B cell (primary cell): ENCODE measurements at regions not wholly inside any gene's neighbourhood (a gene's known extent, or its start where the extent isn't known, plus 50 kb on each side); places are given as distances from the start of the nearest gene placed in this dataset.

Experiments used
- ATAC-seq: fragments of 200-7000 bp; cut with Tn5 transposase; one replicate; pipeline ENCODE4 v1.10.0; 2021; ENCODE audit warnings: low read depth, mild to moderate bottlenecking, moderate number of reproducible peaks, moderate library complexity
- CTCF ChIA-PET: fragments of 350-600 bp; sonication (Branson Sonifier 250); formaldehyde crosslinking; loops from one replicate; lab custom pipeline; 2021; ENCODE audit warnings: antibody characterized with exemption, inconsistent platforms; lab: Charles Lee
- POLR2A ChIA-PET: fragments of 350-600 bp; sonication (Branson Sonifier 250); formaldehyde crosslinking; loops from one replicate; lab custom pipeline; 2021; ENCODE audit warnings: antibody characterized with exemption; lab: Charles Lee
- DNase-seq: peaks from one replicate; pipeline ENCODE4 v3.0.0; 2013
- H2AFZ ChIP-seq: 2 replicates; pipeline ENCODE4 v1.6.1; 2012; ENCODE audit warnings: mild to moderate bottlenecking, low read depth, low read length; ENCODE audit not compliant: insufficient read depth, poor library complexity, severe bottlenecking
- H3K27ac ChIP-seq, 2 donors: 1 replicate in 1 of 2; 2 replicates in 1 of 2; pipeline ENCODE4 v1.5.1; 2012 to 2013; ENCODE audit warnings: low read length in 2 of 2, mild to moderate bottlenecking in 2 of 2, moderate library complexity in 1 of 2
- H3K27me3 ChIP-seq, 4 experiments: fragments of 200-600 bp in 1 of 4; sonication (generic) in 1 of 4; replicated peaks in 1 of 4; 1 replicate in 2 of 4; 2 replicates in 2 of 4; pipeline versions ENCODE4 v1.6.1 to v1.7.0; 2013 to 2016; ENCODE audit warnings: low read length in 3 of 4, mild to moderate bottlenecking in 2 of 4, mixed read lengths in 1 of 4, moderate library complexity in 1 of 4; ENCODE audit not compliant: insufficient read depth in 4 of 4, control insufficient read depth in 3 of 4; ENCODE audit errors: control extremely low read depth in 1 of 4
- H3K36me3 ChIP-seq, 2 experiments: replicated peaks in 1 of 2; 1 replicate in 1 of 2; 2 replicates in 1 of 2; pipeline versions ENCODE4 v1.6.1 to v1.7.1; 2013; ENCODE audit warnings: low read length in 1 of 2; ENCODE audit not compliant: insufficient read depth in 2 of 2, control insufficient read depth in 1 of 2; ENCODE audit errors: control extremely low read depth in 1 of 2, extremely low read depth in 1 of 2
- H3K4me1 ChIP-seq, 2 donors: fragments of 200-600 bp in 1 of 2; sonication (generic) in 1 of 2; 1 replicate in 1 of 2; 2 replicates in 1 of 2; pipeline versions ENCODE4 v1.5.1 to v1.6.1; 2013 to 2017; ENCODE audit warnings: low read length in 2 of 2; ENCODE audit not compliant: control insufficient read depth in 2 of 2, insufficient read depth in 2 of 2
- H3K4me2 ChIP-seq: replicated peaks from 2 replicates; pipeline ENCODE3; 2012; ENCODE audit warnings: mild to moderate bottlenecking, low read depth, low read length; ENCODE audit not compliant: poor library complexity, severe bottlenecking
- H3K4me3 ChIP-seq, 5 experiments: fragments of 200-600 bp in 1 of 5; sonication (generic) in 1 of 5; 1 replicate in 3 of 5; 2 replicates in 2 of 5; pipeline versions ENCODE4 v1.5.1 to v1.7.0; 2011 to 2016; ENCODE audit warnings: low read length in 4 of 5, mild to moderate bottlenecking in 4 of 5, low read depth in 2 of 5, control low read depth in 1 of 5, moderate library complexity in 1 of 5; ENCODE audit not compliant: insufficient read depth in 1 of 5; ENCODE audit errors: control extremely low read depth in 1 of 5, extremely low read depth in 1 of 5
- H3K79me2 ChIP-seq: fragments of 200-600 bp; sonication (generic); one replicate; pipeline ENCODE4 v1.6.0; 2016; ENCODE audit warnings: low read length; ENCODE audit not compliant: control insufficient read depth, insufficient read depth
- H3K9ac ChIP-seq: fragments of 200-600 bp; sonication (generic); 2 replicates; pipeline ENCODE4 v1.6.1; 2017; ENCODE audit warnings: mild to moderate bottlenecking, low read length, moderate library complexity
- H3K9me3 ChIP-seq, 3 donors: one replicate each; pipeline versions ENCODE4 v1.6.1 to v1.7.1; 2013; ENCODE audit warnings: low read length in 2 of 3; ENCODE audit not compliant: control insufficient read depth in 2 of 3, insufficient read depth in 1 of 3; ENCODE audit errors: control extremely low read depth in 1 of 3
- H4K20me1 ChIP-seq: 2 replicates; pipeline ENCODE4 v1.6.0; 2012; ENCODE audit warnings: mild to moderate bottlenecking, low read length; ENCODE audit not compliant: insufficient read depth, control insufficient read depth, poor library complexity, severe bottlenecking
- H3K27ac Mint-ChIP-seq: one replicate; pipeline ENCODE4 v1.8.0; 2021; ENCODE audit warnings: mixed read lengths
- H3K27me3 Mint-ChIP-seq: one replicate; pipeline ENCODE4 v1.8.0; 2021; ENCODE audit warnings: mixed read lengths
- H3K4me1 Mint-ChIP-seq: one replicate; pipeline ENCODE4 v1.8.0; 2021; ENCODE audit warnings: mixed read lengths
- H3K4me3 Mint-ChIP-seq: one replicate; pipeline ENCODE4 v1.8.0; 2021; ENCODE audit warnings: mixed read lengths
- H3K9me3 Mint-ChIP-seq: one replicate; pipeline ENCODE4 v1.8.0; 2022; ENCODE audit warnings: mixed read lengths; ENCODE audit not compliant: insufficient read depth
- EZH2 ChIP-seq: IDR thresholded peaks from 2 replicates; pipeline ENCODE4 v1.6.1; 2012; ENCODE audit warnings: borderline replicate concordance, low read depth, mild to moderate bottlenecking, moderate library complexity, low read length; ENCODE audit not compliant: insufficient read depth, poor library complexity, severe bottlenecking
- WGBS: methylation state at CpG from one replicate; pipeline ENCODE4 v1.1.5; 2013; ENCODE audit warnings: missing lambda C conversion rate; ENCODE audit not compliant: insufficient coverage; 5-methylcytosine and 5-hydroxymethylcytosine counted together
- intact Hi-C: fragments of 100-400 bp; cut with micrococcal nuclease; formaldehyde crosslinking; loops from one replicate; pipeline ENCODE4 v1.10.0; 2022
- TF ChIP-seq, protein P1 (sequence below): fragments of 200-600 bp; IDR thresholded peaks from one replicate; pipeline ENCODE4 v1.8.0; 2022; ENCODE audit warnings: antibody characterized with exemption, mild to moderate bottlenecking

DNA sequence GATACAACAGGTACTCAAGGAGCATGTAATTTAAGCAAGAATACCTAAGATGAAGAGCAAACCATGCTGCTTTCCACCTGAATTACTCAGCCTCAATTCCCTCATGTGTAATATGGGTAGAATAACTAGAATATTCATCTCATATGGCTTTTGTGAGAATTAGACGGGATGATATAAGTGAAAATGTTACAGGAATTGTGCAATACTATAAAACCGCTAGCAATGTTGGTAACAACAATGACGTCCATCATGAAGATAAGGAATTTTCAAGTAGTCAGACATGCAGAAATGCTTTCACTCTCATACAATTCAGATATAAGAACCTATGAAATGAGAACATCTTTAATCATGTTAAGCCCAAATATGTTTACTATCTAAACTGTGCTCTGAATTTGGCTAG is 2106.6 kb upstream of the CELF4 start:
- no peak overlapping the region for H3K4me3 Mint-ChIP-seq
- Histone ChIP-seq H4K20me1 (no peaks in the 10 kb centered on the region), H2AFZ (no peak overlapping the region), H3K4me3 (no peak overlapping the region), H3K79me2 (no peaks in the 10 kb centered on the region), H3K9ac (no peak overlapping the region), H3K27ac (no peak overlapping the region), H3K9me3 (no peaks in the 10 kb centered on the region), H3K27me3 (no peaks in the 10 kb centered on the region), H3K4me1 (no peaks in the 10 kb centered on the region), H3K4me2 (no peak overlapping the region), H3K36me3 (no peaks in the 10 kb centered on the region)
- CTCF ChIA-PET, result no interaction called here
- no peak for DNase-seq
- TF ChIP-seq, protein P1, sequence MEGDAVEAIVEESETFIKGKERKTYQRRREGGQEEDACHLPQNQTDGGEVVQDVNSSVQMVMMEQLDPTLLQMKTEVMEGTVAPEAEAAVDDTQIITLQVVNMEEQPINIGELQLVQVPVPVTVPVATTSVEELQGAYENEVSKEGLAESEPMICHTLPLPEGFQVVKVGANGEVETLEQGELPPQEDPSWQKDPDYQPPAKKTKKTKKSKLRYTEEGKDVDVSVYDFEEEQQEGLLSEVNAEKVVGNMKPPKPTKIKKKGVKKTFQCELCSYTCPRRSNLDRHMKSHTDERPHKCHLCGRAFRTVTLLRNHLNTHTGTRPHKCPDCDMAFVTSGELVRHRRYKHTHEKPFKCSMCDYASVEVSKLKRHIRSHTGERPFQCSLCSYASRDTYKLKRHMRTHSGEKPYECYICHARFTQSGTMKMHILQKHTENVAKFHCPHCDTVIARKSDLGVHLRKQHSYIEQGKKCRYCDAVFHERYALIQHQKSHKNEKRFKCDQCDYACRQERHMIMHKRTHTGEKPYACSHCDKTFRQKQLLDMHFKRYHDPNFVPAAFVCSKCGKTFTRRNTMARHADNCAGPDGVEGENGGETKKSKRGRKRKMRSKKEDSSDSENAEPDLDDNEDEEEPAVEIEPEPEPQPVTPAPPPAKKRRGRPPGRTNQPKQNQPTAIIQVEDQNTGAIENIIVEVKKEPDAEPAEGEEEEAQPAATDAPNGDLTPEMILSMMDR, result no peak
- no peak for TF ChIP-seq EZH2
- no peaks in the 10 kb centered on the region for H3K27me3 Mint-ChIP-seq
- no CpG with 5 or more reads among the region's 3 CpGs for WGBS
- no peak for ATAC-seq
- H3K4me1 Mint-ChIP-seq, result no peaks in the 10 kb centered on the region
- POLR2A ChIA-PET, result no interaction called here
- no peaks in the 10 kb centered on the region for H3K9me3 Mint-ChIP-seq
- H3K27ac Mint-ChIP-seq, result no peak overlapping the region
- intact Hi-C loops, result no loop called here

DNA sequence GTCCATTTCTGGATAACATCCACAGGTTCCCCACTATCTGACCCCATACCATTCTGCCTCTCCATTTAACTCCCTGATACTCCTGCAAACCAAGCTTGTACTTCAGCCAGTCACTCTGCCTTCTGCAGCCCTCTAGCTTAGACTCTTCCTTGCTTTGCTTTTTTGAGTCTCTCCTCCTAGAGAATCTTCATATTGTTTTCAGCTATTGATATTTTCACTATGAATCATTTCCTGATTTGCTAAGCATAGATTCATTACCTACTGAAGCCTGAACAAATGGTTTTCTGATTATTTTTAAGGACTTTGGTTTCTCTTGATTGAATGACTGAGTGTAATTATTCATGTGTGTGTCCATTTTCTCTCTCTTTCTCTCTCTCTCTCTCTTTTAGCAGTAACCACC is 2102.3 kb upstream of the CELF4 start:
- Mint-ChIP-seq H3K27ac (no peak overlapping the region), H3K9me3 (peaks cover 2% of the 10 kb centered on the region), H3K4me3 (no peak overlapping the region), H3K4me1 (no peaks in the 10 kb centered on the region), H3K27me3 (no peaks in the 10 kb centered on the region)
- no peak overlapping the region for H3K27ac ChIP-seq
- H3K9me3 ChIP-seq, result peaks cover 0 to 4% (median 0%) of the 10 kb centered on the region in 3 donors
- ATAC-seq (no peak), DNase-seq (no peak)
- H3K27me3 ChIP-seq, result no peaks in the 10 kb centered on the region
- H3K79me2 ChIP-seq, result no peaks in the 10 kb centered on the region
- H3K9ac ChIP-seq, result no peak overlapping the region
- no peaks in the 10 kb centered on the region for H4K20me1 ChIP-seq
- H3K4me1 ChIP-seq, result no peaks in the 10 kb centered on the region
- H3K4me2 ChIP-seq, result no peak overlapping the region
- TF ChIP-seq EZH2, result no peak
- TF ChIP-seq, protein P1, result no peak
- POLR2A ChIA-PET, result no interaction called here
- CTCF ChIA-PET, result no interaction called here
- no peak overlapping the region for H3K4me3 ChIP-seq
- H2AFZ ChIP-seq, result no peak overlapping the region
- intact Hi-C loops, result no loop called here
- no peaks in the 10 kb centered on the region for H3K36me3 ChIP-seq
